Vagina (tissue), 2 donors: ENCODE measurements at regions not wholly inside any gene's neighbourhood (a gene's known extent, or its start where the extent isn't known, plus 50 kb on each side); places are given as distances from the start of the nearest gene placed in this dataset.

Experiments
- CTCF ChIP-seq, 3 experiments: fragments of 450-650 bp in 2 of 3; fragments of 200-600 bp in 1 of 3; sonication (generic) in 1 of 3; IDR thresholded peaks; one replicate each; pipeline ENCODE4 v1.5.1; 2017 to 2019; ENCODE audit warnings: antibody characterized with exemption in 3 of 3, mild to moderate bottlenecking in 2 of 3, moderate library complexity in 2 of 3
- POLR2AphosphoS5 ChIP-seq, 2 donors: sonication (generic); formaldehyde crosslinking; IDR thresholded peaks; one replicate each; pipeline ENCODE4 v1.9.0; 2017; ENCODE audit warnings: antibody characterized with exemption in 2 of 2, mild to moderate bottlenecking in 2 of 2, low read depth in 1 of 2; ENCODE audit not compliant: insufficient read depth in 1 of 2

- TF ChIP-seq POLR2AphosphoS5 (IDR thresholded peaks at IDR 0.05; ENCODE audit: insufficient read depth in 1 of 2, low read depth in 1 of 2) (no peak), CTCF (IDR thresholded peaks at IDR 0.05) (no peak)
Observed at GRCh38 chr5:163193886-163194285, 243.5 kb upstream of the CCNG1 start.
